Right lobe of liver (tissue), 4 donors: ENCODE measurements at regions not wholly inside any gene's neighbourhood (a gene's known extent, or its start where the extent isn't known, plus 50 kb on each side); places are given as distances from the start of the nearest gene placed in this dataset.

Experiments
- CTCF ChIP-seq, 4 donors: fragments of 200-600 bp in 3 of 4; fragments of 450-650 bp in 1 of 4; IDR thresholded peaks; one replicate each; pipeline versions ENCODE4 v1.5.1 to v1.8.0; 2016 to 2022; ENCODE audit warnings: antibody characterized with exemption in 4 of 4, mild to moderate bottlenecking in 2 of 4
- POLR2A ChIP-seq: fragments of 450-650 bp; IDR thresholded peaks from one replicate; pipeline ENCODE4 v1.6.1; 2017; ENCODE audit warnings: antibody characterized with exemption, mild to moderate bottlenecking
- donor health status: DM: no; HTN: no; CAD: no.
- donor health status: DM: no; HTN: no; CAD: no.
- donor health status: DM: no; HTN: yes; CAD: no.

DNA sequence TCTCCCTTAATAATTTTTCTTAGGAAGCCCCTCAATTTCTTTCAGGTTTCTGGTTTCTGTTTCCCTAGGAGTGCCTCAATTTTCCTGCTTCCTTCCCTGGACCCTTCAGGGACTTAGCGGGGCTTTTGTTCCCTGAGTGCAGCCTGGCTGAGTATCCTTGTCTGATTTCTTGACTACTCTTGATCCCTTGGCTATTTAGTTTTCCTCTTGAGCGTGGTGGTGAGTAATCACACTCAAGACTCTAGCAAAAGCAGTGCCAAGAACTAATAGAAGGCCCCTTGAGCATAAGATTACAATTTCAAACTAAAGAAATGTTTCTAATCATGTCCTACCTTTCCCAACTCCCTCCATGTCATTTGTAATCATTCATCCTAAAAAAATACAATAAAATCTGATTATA is 94.3 kb upstream of the C3orf80 start:
- TF ChIP-seq CTCF (IDR thresholded peaks at IDR 0.05): no peak
- no peak for TF ChIP-seq POLR2A
